NCI-H2227 (cell line): ENCODE measurements at regions not wholly inside any gene's neighbourhood (a gene's known extent, or its start where the extent isn't known, plus 50 kb on each side); places are given as distances from the start of the nearest gene placed in this dataset.

Source experiments
- DNase-seq: peaks from one replicate; lab custom pipeline; 2025; ENCODE audit not compliant: unreplicated experiment; lab: John Stamatoyannopoulos, UW

DNA sequence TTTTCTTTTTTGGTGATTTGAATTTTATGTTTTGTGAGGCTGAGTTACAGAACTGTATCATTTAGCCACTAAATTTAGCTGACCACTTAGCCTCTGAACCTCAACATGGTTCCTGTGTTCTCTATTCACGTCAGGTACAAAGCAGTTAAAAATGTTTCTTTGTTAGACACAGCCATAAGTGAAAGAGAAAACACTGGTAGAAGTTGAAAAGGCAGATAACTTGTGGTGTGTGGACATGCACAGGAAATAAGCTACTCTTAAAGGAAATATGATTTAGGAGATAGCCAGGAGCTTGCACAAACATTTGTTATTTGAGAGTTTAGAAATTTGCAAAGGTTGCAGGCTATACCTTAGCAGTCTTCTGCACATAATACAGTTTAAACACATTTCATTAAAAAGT lies 171.0 kb upstream of the RPS6KA3 start:
- no peak for DNase-seq

DNA sequence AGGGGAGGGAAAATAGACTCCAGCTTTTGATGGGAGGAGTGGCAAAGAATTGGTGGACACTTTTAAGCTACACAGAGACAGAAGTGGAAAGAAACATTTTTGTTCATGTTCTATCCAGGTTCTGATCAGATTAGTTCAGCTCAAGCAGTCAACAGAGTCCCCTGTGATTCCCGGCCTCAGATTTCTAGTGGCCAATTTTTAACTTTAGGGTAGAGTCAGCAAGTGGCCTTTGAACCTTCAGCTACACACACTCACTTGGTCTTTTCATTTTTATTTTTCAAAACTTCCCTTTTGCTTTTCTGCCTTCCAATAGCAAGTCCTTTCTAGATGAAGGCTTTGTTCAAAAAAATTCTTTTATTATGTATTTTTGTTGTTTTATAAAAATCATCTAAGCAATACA lies 169.2 kb upstream of the RPS6KA3 start:
- DNase-seq, result no peak

DNA sequence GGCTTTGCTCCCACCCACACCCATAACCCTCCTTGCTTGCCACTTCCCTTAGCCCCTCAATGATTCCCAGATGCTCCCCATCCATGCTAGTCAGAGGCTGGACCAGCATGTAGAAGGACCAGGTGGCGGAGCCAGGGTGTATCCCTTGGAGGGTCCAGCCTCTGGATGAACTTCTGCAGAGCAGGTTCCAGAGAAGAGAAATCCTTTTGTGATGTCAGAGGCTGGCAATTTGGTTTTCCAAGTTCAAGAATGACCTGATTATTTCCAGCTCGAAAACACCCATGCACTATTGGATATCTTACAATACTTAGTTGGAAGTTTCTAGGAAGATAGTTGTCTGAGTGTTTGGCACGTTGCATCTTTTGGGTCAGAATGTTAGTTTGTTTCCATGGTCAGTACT lies 168.3 kb upstream of the RPS6KA3 start:
- DNase-seq, result no peak

DNA sequence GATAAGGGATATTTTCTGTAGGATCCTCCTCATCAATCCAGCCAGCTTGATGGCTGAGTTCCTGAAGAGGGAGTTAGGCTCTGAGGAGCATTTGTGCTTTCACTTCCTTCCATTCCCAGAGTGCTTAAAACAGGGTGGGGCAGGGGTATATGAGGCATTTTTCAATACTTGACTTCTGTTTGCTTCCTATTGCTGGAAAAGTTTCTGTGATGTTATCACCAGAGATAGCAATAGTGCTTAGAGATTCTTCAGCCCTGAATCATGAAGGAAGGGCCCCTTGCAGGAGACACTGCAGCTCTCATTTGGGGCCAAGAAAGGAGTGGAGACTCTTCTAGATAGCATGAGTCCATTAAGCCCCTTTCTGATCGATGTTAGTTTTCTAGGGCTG lies 166.7 kb upstream of the RPS6KA3 start:
- no peak for DNase-seq

DNA sequence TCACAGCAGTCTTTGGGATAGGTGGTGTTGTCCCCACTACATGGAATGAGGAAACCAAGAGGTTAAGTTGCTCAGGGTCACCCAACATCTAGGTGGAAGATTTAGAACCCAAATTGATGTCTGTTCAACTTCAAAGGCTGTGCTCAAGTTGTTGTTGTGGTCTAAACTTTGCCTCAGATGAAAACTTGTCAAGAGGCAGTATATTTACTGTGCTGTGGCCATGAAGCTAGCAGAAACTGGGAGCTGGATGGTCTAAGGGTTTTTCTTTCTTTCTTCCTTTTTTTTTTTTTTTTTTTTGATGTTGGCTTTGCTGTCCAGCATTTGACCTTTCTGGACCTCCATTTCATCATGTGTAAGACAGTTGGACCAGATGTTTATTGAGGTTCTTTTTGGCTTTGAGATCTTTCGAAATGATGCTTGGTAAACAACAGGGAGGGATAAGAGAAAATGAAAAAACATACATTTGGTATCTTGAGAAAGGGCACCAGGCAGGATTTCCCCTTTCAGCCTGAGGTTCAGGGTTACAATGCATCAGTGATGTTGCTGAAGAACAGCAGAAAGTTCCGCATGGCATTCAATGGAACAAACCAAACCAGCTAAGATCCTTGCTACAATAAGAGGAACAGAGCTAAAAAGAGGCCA lies 166.2 kb upstream of the RPS6KA3 start:
- DNase-seq, result no peak

DNA sequence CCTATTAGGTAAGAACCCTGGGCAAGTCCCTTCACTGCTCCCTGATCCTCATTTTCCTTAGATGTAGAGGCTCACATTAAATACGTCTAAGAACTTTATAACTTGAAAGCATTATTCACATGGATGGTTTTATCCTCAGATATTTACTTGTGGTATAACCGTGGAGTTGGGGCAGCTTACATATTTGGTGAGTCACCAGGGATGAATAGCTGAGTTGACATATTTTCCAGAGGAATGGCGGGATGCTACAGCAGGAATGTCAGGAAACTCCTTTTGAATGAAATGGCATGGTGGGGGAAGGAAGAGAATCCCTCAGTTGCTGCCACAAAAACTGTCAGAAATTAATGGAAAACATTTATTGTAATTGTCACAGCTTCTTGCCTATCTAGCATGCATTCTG lies 165.3 kb upstream of the RPS6KA3 start:
- DNase-seq, result no peak

DNA sequence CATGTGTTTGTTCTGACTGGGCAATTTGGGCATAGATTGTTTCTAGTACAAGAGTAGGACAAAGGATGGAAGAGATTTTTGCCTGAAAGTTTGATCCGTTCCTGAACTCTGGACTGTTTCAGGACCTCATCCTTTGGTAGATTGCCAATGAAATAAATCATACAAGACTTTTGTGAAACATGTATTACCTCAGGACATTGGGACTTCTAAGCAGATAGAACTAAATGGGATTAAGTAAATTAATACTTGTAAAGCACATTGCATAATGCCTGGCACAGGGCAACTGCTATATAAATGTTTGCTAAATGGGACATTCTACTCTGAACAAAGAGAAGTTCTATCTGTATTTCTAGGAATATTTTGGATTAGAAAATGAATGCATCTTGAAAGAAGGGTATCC lies 164.8 kb upstream of the RPS6KA3 start:
- no peak for DNase-seq

DNA sequence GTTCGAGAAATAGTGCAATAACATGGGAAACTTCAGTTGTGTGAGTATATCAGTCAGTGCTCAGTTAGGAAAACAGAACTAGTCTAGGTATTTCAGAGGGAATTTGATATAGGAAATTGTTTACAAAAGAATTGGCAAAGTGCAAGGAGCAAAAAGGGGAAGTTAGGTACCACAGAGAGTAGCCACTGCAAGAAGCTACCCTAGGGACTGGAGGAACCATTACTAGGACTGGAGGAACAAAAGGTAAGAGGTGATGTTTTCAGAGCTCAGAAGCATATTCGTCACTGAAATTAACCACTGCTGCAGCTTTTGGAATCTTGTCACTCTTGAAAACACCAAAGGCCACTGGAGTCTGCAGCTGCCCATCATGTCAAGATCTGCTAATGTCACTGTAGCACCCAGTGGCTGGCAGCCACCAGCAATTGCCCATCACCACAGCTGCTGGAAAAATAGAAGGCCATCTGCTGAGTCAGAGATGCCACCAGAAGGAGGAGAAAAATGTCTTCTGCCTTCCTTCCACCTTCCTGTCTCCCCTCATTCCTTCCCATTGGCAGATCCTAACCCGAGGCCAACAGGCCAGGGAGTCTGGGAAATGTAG lies 160.6 kb upstream of the RPS6KA3 start:
- DNase-seq, result no peak

DNA sequence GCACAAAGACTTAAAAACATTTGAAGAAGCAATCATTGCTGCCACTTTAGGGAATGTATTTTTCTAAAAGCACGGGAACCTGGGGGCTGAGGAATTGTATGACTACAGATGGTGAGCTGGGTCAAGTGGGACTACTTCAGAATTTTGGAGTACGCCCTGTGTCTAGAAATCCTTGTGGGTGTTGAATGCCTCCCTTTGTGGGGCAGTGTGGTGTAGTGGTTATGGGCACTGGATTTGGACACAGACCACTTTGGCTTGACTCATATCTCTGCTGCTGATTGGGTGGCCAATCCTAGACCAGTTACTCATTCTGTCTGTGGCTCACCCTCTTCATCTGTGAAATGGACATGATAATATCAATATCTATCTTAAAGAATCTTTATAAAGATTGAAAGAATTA lies 155.0 kb upstream of the RPS6KA3 start:
- DNase-seq, result no peak

DNA sequence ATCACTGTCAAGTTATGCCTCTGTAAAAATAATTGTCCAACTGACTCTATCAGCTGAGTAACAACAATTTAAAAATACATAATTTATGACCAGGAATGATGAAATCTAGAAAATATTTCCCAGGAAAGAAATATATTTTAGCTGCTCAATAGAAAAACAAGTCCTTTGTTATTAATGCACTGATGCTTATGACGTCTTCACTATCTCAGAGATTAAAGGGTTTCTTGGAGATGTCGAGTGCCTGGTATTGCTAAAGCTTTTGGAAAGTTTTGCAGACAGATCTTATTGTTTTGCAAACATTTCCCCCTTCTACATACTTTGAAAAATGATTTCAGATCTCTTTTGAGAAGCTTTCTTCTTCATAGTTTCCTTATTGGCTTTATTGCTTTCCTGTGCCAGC lies 154.6 kb upstream of the RPS6KA3 start:
- DNase-seq, result no peak

DNA sequence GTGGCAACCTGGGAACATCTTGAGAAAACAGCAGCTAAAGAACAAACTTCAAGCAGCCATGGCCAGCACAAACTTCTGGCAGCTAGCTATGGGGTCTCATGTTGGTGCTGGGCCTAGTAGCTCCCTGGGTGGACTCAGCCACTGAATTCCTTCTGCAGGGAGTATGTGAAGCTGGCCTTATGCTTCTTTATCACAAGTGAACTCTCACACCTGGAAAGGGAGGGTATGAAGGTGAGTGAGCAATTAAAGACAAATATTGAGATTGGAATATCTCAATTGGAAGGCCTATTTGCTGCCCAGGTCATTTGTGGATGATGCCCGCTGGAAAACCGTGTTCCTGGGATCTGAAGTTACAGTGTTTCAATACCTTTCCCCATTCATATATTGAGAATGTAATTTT lies 153.3 kb upstream of the RPS6KA3 start:
- no peak for DNase-seq

DNA sequence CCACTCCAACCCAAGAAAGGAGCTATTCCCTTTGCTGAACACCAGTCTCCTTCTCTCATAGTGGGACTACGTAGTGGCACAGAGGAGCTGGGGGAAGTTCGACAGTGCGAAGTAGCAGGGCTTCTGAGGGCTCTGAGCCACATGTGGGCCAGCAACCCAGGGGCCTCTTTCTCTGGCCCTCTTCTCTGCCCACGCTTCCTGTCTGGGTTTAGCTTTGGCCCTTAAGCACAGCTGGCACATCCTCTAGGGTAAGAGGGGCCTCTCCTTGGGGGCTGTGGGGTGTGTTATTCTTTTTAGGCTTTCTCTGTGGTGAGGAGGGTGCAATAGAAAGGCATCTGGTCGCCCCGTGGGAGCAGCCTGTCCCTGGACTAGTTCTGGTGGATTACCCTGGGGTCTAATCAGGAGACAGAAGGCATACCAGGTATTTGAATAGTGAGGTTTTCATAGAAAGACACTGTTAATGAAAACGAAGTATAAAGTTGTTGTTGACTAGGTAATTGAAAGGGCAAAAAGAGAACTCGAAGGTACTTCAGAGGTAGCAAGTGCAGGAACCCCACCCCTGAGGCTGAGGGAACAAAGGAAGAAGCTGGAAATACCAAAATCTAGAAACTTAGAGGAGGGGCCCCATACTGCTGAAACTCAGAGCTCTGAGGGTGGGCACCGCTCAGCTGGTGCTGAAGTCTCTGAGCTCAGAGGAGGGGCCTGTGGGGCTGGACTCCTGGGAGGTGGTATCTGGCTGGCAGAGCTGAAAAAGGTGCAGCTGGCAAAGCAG lies 151.9 kb upstream of the RPS6KA3 start:
- DNase-seq, result no peak

DNA sequence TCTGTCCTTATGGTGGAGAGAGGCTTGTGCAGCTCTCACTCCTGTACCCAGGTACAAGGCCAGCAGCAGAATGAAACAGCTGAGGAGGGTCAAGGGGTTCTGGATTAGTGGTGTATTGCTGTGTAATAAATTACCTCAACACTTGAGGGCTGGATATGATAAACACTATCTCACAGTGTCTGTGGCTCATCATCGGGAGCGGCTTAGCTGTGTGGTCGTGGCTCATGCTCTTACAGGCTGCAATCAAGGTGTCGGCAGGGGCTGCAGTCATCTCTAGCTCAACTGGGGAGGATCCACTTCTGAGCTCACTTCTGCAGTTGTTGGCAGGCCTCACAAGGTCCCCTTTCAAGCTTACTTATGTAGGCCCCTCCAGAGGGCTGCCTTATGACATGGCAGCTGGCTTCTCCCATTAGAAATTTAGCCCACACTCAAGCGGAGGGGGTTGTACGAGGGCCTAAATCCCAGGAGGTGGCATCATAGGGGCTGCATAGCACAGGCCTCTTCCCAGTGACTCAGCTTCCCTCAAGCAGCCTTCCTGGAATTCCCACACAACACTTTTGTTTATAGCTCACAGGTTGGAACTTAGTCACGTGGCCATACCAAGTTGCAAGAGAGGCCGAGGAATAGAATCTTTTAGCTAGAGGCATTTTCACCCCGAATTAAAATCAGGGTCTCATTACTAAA lies 148.2 kb upstream of the RPS6KA3 start:
- DNase-seq, result peak; percentile 72

DNA sequence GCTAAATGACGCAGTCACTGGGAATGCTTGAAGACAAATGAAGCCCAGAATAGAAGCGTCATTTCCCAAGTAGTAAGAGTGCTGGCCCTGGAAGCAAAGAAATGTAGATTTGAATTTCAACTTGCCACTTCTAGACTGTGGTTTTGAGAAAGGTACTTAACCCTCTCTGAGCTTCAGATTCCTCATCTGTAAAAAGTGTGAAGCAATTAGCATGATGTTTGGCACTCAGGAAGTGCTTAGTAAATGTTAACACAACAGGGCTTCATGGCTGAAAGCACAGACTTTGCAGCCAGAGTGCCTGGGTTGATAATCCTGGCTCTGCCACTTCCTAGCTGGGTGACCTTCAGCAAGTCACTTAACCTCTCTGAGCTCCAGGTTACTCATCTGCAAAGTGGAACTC lies 147.4 kb upstream of the RPS6KA3 start:
- DNase-seq, result no peak

DNA sequence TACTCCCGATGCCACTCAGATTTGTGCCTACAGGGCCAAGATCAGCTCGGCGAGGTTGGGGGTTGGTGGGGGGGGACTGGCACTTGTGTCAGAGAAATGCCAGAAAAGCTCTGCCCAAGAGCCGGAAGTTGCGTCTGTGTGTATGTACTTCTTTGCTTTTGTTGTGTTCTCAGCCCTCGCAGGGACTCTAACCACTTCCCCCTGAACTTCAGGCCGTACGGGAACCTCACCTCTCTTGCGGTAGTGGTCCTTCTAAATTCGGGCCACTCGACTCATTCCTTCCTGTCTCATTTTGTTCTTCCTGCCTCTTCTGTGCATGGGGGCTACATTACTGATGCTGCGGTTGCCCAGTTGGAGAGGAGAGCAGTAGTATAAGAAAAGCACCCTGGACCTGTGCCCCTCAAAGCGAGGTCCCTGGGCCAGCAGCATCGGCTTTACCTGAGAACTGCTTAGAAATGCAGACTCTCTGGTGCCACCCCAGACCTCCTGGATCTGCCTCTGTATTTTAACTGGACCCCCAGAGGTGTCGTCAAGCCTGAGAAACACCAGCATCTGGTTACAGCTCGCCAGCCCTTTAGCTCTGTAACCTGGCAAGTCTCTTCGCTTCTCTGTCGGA lies 146.3 kb upstream of the RPS6KA3 start:
- DNase-seq, result no peak

DNA sequence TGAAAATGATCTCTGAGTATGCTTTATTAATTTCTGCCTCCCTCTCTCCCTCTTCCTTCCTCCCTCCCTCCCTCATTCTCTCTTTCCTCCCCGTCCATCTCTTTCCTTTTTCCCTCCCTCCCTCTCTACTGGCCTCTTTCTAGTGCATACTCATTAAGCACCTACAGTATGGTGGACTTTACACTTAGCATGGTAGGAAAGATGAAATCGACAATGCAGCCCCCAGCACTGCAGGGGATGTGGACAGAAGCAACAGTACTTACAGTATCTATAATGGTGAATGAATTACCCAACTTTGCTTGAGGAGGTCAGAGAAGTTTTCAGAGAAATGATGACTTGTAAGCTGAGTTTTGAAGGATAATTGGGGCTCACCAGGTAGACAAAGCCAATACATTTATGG lies 143.8 kb upstream of the RPS6KA3 start:
- DNase-seq, result no peak

DNA sequence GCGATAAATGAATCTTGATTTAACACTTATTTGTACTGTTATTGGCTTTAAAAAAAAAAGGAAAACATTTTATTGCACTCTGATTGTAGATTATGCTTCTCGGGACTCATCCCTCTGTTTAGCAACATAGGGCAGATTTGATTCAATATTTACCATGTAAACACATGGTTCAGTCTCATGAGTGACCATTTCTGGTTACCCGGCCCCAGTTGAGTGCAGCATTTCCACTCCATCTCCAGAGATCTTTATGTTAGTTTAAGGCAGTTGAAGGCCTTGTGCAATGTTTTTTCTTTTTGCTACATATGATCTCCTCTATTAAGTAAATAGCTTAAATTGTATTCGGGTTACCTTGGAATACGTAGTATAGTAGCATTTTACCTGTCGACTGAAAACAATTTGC lies 143.3 kb upstream of the RPS6KA3 start:
- no peak for DNase-seq

DNA sequence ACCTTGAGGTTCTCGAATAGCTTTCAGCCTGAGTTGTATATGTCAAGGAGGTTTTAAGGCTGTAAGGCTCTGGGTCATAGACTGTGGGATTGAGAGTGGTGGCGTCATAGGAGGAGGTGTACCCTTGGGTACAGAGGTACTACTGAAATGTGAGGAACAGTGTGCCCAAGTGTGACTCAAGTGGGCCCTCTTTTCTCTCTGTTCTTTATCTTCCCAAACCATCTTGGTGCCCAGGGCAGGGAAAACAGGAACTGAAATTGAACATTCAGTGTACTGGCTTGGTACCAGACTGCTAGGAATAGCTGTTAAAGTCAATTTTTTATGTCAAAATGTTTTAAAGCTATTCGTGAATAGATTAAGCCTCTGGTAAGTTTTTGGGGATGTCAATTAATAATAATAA lies 136.2 kb upstream of the RPS6KA3 start:
- no peak for DNase-seq

DNA sequence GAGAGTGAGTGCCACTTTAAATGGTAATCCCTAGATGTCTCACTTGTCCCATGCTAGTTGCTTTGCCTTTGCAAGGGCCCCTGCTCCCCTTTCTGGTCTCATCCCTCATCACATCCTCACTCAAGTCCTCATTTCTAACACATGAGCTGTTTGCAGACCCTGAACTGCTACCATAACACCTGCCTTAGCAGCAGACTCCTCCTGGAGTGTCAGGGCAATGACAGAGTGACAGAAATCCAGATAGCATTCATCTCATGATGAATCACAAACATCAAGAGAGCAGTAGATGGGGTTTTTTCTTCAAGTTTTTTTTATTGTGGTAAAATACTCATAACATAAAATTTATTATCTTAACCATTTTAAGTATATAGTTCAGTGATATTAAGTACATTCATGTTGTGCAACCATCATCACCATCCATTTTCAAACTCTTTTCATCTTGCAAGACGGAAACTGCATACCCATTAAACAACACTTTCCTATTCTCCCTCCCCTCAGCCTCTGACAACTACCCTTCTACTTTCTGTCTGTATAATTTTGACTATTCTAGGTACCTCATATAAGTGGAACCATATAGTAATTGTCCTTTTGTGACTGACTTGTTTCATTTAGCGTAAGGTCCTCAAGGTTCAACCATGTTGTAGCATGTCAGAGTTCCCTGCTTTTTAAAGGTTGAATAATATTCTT lies 133.2 kb upstream of the RPS6KA3 start:
- no peak for DNase-seq

DNA sequence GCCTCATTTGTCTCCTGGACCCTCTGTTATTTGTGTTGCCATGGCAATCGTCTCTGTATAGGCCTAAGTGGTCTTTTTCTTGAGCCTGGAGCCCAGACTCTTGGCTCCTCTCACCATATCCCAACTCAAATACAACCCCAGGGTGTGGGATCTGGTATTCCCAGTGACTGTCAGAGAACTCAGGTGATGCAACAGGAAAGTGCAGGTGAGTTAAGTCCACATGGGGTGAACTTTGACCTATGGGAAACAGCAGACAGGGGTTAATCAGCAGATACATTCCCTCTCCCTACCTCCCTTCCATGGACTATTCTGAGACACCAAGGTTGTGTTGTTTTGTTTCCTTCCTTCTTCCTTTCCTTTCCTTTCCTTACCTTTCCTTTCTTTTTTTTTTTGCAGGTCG lies 130.9 kb upstream of the RPS6KA3 start:
- DNase-seq, result peak; percentile 56

DNA sequence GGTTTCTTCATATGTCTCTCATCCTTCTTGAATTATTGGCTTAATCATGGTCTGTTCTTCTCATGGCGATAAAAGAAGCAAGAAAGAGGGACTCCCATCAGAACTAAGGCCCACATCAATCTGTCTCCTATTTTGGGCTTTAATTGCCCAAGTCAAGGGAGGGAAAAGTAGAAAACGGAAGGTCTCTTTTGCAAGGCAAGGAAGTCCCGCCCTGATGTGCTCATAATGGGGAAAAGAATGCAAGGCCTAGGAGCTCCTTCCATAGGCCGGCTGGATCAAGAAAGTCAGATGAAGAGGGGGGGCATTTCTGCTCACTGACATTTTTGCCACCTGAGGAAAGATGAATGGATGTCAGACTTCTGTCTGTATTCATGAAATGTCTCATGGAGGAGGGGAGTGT lies 127.7 kb upstream of the RPS6KA3 start:
- no peak for DNase-seq
